HEK293 (cell line): ENCODE measurements at regions not wholly inside any gene's neighbourhood (a gene's known extent, or its start where the extent isn't known, plus 50 kb on each side); places are given as distances from the start of the nearest gene placed in this dataset.

Source experiments
- CTCF ChIA-PET: fragments of 350-600 bp; formaldehyde crosslinking; extraction: SDS; loops from one replicate; lab custom pipeline; 2021; ENCODE audit warnings: antibody characterized with exemption; lab: Yijun Ruan, JAX
- POLR2A ChIA-PET: fragments of 300-600 bp; formaldehyde crosslinking; extraction: SDS; loops from one replicate; lab custom pipeline; 2020; ENCODE audit warnings: antibody characterized with exemption, inconsistent platforms; lab: Yijun Ruan, JAX
- H3K27ac ChIP-seq: fragments of 200-500 bp; sonication (Bioruptor generic); 2 replicates; pipeline ENCODE4 v1.5.1; 2014; ENCODE audit warnings: low read depth, low read length, control low read depth, inconsistent platforms; ENCODE audit errors: extremely low read depth
- H3K36me3 ChIP-seq, 2 experiments: fragments of 200-500 bp in 1 of 2; sonication (Bioruptor generic) in 1 of 2; 1 replicate in 1 of 2; 2 replicates in 1 of 2; pipeline ENCODE4 v1.5.1; 2014 to 2017; ENCODE audit warnings: inconsistent platforms in 2 of 2, low read length in 2 of 2; ENCODE audit not compliant: control insufficient read depth in 2 of 2, insufficient read depth in 1 of 2
- H3K4me1 ChIP-seq: fragments of 200-500 bp; sonication (Bioruptor generic); 2 replicates; pipeline ENCODE4 v1.5.1; 2014; ENCODE audit warnings: mild to moderate bottlenecking, low read length, inconsistent platforms; ENCODE audit not compliant: control insufficient read depth, insufficient read depth
- H3K4me3 ChIP-seq: 2 replicates; pipeline ENCODE4 v1.5.1; 2011; ENCODE audit warnings: low read depth, mild to moderate bottlenecking, control low read depth, low read length, moderate library complexity
- H3K9me3 ChIP-seq: fragments of 200-500 bp; sonication (Bioruptor generic); 2 replicates; pipeline ENCODE4 v1.5.1; 2014; ENCODE audit warnings: low read depth, low read length, inconsistent platforms; ENCODE audit not compliant: control insufficient read depth, insufficient read depth
- HOXA7 ChIP-seq: sonication (generic); formaldehyde crosslinking; IDR thresholded peaks from 2 replicates; pipeline ENCODE4 v1.8.1; 2022; ENCODE audit warnings: missing genetic modification reagents, borderline replicate concordance
- OVOL3 ChIP-seq: fragments of 450-650 bp; formaldehyde crosslinking; IDR thresholded peaks from 2 replicates; pipeline ENCODE4 v1.5.1; 2016; ENCODE audit warnings: missing biosample characterization, missing genetic modification characterization
- SCRT1 ChIP-seq: fragments of 450-650 bp; formaldehyde crosslinking; IDR thresholded peaks from 2 replicates; pipeline ENCODE4 v1.5.1; 2016; ENCODE audit warnings: missing biosample characterization, missing genetic modification characterization, borderline replicate concordance
- SETDB1 ChIP-seq: IDR thresholded peaks from one replicate; pipeline ENCODE4 v1.6.1; 2017; ENCODE audit warnings: mild to moderate bottlenecking, low read length, moderate library complexity, mixed read lengths; ENCODE audit not compliant: insufficient read length
- TRIM28 ChIP-seq: IDR thresholded peaks from 2 replicates; pipeline ENCODE4 v1.6.1; 2011; ENCODE audit warnings: low read length, control low read depth, borderline replicate concordance
- ZBTB8A ChIP-seq: fragments of 450-650 bp; formaldehyde crosslinking; IDR thresholded peaks from 2 replicates; pipeline ENCODE4 v1.5.1; 2016; ENCODE audit warnings: missing biosample characterization, missing genetic modification characterization
- ZNF174 ChIP-seq: fragments of 450-650 bp; formaldehyde crosslinking; IDR thresholded peaks from 2 replicates; pipeline ENCODE4 v1.5.0; 2017; ENCODE audit warnings: missing biosample characterization, mild to moderate bottlenecking, missing genetic modification characterization
- ZNF23 ChIP-seq: fragments of 450-650 bp; formaldehyde crosslinking; IDR thresholded peaks from 2 replicates; pipeline ENCODE4 v1.5.1; 2016; ENCODE audit warnings: missing biosample characterization, missing genetic modification characterization, borderline replicate concordance
- ZNF335 ChIP-seq: fragments of 450-650 bp; formaldehyde crosslinking; conservative IDR thresholded peaks from 2 replicates; pipeline ENCODE4 v1.5.1; 2016; ENCODE audit warnings: missing biosample characterization, missing genetic modification characterization
- ZNF350 ChIP-seq: fragments of 450-650 bp; formaldehyde crosslinking; IDR thresholded peaks from 2 replicates; pipeline ENCODE4 v1.5.0; 2017; ENCODE audit warnings: missing biosample characterization, mild to moderate bottlenecking, missing genetic modification characterization
- ZNF366 ChIP-seq: fragments of 450-650 bp; formaldehyde crosslinking; conservative IDR thresholded peaks from 2 replicates; pipeline ENCODE4 v1.5.1; 2016; ENCODE audit warnings: missing biosample characterization, missing genetic modification characterization
- ZNF521 ChIP-seq: fragments of 450-650 bp; formaldehyde crosslinking; IDR thresholded peaks from 2 replicates; pipeline ENCODE4 v1.5.1; 2017; ENCODE audit warnings: missing biosample characterization, mild to moderate bottlenecking, missing genetic modification characterization
- ZNF544 ChIP-seq: fragments of 450-650 bp; formaldehyde crosslinking; IDR thresholded peaks from 2 replicates; pipeline ENCODE4 v1.5.0; 2017; ENCODE audit warnings: missing biosample characterization, missing genetic modification characterization
- ZNF555 ChIP-seq: fragments of 450-650 bp; formaldehyde crosslinking; conservative IDR thresholded peaks from 2 replicates; pipeline ENCODE4 v1.5.1; 2017; ENCODE audit warnings: missing biosample characterization, mild to moderate bottlenecking, missing genetic modification characterization, inconsistent platforms
- ZNF654 ChIP-seq: fragments of 450-650 bp; formaldehyde crosslinking; IDR thresholded peaks from 2 replicates; pipeline ENCODE4 v1.5.1; 2016; ENCODE audit warnings: low read depth, missing biosample characterization, missing genetic modification characterization
- ZNF660 ChIP-seq: fragments of 450-650 bp; IDR thresholded peaks from 2 replicates; pipeline ENCODE4 v1.5.1; 2018; ENCODE audit warnings: missing biosample characterization, mild to moderate bottlenecking, missing genetic modification characterization
- ZNF701 ChIP-seq: fragments of 450-650 bp; formaldehyde crosslinking; IDR thresholded peaks from 2 replicates; pipeline ENCODE4 v1.5.1; 2016; ENCODE audit warnings: missing biosample characterization, missing genetic modification characterization
- ZSCAN16 ChIP-seq: fragments of 450-650 bp; formaldehyde crosslinking; IDR thresholded peaks from 2 replicates; pipeline ENCODE4 v1.5.1; 2016; ENCODE audit warnings: missing biosample characterization, missing genetic modification characterization
- ZXDB ChIP-seq: fragments of 450-650 bp; formaldehyde crosslinking; IDR thresholded peaks from 2 replicates; pipeline ENCODE4 v1.5.1; 2016; ENCODE audit warnings: missing biosample characterization, missing genetic modification characterization
- TF ChIP-seq, protein P1 (sequence below): fragments of 450-650 bp; IDR thresholded peaks from 2 replicates; pipeline ENCODE4 v1.5.1; 2018; ENCODE audit warnings: missing biosample characterization, missing genetic modification characterization
- TF ChIP-seq, protein P2 (sequence below): fragments of 450-650 bp; formaldehyde crosslinking; IDR thresholded peaks from 2 replicates; pipeline ENCODE4 v1.5.1; 2017; ENCODE audit warnings: missing biosample characterization, missing genetic modification characterization
- TF ChIP-seq, protein P3 (sequence below): fragments of 450-650 bp; formaldehyde crosslinking; IDR thresholded peaks from 2 replicates; pipeline ENCODE4 v1.5.1; 2016; ENCODE audit warnings: missing biosample characterization, missing genetic modification characterization
- TF ChIP-seq, protein P4 (sequence below): fragments of 450-650 bp; formaldehyde crosslinking; IDR thresholded peaks from 2 replicates; pipeline ENCODE4 v1.5.1; 2016; ENCODE audit warnings: missing biosample characterization, missing genetic modification characterization
- TF ChIP-seq, protein P5 (sequence below): fragments of 450-650 bp; formaldehyde crosslinking; IDR thresholded peaks from 2 replicates; pipeline ENCODE4 v1.5.0; 2017; ENCODE audit warnings: missing biosample characterization, missing genetic modification characterization, borderline replicate concordance
- TF ChIP-seq, protein P6 (sequence below): fragments of 450-650 bp; formaldehyde crosslinking; IDR thresholded peaks from 2 replicates; pipeline ENCODE4 v1.5.1; 2016; ENCODE audit warnings: missing biosample characterization, missing genetic modification characterization

DNA sequence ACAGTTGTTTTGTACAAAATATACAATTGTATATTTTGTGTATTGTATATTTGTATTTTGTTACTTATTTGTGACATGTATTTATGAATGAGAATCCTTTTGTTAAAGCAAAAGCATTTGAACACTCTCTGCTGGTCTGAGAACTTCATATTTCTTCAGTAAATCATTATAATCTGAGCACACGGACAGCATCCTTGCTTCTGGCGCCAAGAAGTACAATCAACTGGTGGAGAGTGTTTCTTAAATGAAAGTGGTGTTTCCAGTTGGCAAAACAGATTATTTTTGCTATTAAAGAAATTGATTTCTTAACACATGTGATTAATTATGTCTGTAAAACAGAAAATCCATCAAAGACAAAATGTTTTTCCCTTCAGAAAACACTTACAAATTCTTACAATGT is 95.1 kb upstream of the COPS8 start:
- Histone ChIP-seq H3K4me3 (no peak overlapping the region), H3K4me1 (no peaks in the 10 kb centered on the region; the same call in 1 of the 2 replicates), H3K36me3 (no peaks in the 10 kb centered on the region), H3K9me3 (no peaks in the 10 kb centered on the region), H3K27ac (no peak overlapping the region)
- ChIA-PET CTCF (no interaction called here), POLR2A (no interaction called here)
- TF ChIP-seq ZNF701, result no peak
- no peak for TF ChIP-seq TRIM28
- TF ChIP-seq ZXDB, result no peak
- TF ChIP-seq, protein P1, sequence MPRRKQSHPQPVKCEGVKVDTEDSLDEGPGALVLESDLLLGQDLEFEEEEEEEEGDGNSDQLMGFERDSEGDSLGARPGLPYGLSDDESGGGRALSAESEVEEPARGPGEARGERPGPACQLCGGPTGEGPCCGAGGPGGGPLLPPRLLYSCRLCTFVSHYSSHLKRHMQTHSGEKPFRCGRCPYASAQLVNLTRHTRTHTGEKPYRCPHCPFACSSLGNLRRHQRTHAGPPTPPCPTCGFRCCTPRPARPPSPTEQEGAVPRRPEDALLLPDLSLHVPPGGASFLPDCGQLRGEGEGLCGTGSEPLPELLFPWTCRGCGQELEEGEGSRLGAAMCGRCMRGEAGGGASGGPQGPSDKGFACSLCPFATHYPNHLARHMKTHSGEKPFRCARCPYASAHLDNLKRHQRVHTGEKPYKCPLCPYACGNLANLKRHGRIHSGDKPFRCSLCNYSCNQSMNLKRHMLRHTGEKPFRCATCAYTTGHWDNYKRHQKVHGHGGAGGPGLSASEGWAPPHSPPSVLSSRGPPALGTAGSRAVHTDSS (tag by site-specific recombination), result no peak
- TF ChIP-seq, protein P2, sequence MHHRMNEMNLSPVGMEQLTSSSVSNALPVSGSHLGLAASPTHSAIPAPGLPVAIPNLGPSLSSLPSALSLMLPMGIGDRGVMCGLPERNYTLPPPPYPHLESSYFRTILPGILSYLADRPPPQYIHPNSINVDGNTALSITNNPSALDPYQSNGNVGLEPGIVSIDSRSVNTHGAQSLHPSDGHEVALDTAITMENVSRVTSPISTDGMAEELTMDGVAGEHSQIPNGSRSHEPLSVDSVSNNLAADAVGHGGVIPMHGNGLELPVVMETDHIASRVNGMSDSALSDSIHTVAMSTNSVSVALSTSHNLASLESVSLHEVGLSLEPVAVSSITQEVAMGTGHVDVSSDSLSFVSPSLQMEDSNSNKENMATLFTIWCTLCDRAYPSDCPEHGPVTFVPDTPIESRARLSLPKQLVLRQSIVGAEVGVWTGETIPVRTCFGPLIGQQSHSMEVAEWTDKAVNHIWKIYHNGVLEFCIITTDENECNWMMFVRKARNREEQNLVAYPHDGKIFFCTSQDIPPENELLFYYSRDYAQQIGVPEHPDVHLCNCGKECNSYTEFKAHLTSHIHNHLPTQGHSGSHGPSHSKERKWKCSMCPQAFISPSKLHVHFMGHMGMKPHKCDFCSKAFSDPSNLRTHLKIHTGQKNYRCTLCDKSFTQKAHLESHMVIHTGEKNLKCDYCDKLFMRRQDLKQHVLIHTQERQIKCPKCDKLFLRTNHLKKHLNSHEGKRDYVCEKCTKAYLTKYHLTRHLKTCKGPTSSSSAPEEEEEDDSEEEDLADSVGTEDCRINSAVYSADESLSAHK (tag by site-specific recombination), result no peak
- no peak for TF ChIP-seq ZNF654 (tag by site-specific recombination)
- no peak for TF ChIP-seq ZNF350
- TF ChIP-seq, protein P3, sequence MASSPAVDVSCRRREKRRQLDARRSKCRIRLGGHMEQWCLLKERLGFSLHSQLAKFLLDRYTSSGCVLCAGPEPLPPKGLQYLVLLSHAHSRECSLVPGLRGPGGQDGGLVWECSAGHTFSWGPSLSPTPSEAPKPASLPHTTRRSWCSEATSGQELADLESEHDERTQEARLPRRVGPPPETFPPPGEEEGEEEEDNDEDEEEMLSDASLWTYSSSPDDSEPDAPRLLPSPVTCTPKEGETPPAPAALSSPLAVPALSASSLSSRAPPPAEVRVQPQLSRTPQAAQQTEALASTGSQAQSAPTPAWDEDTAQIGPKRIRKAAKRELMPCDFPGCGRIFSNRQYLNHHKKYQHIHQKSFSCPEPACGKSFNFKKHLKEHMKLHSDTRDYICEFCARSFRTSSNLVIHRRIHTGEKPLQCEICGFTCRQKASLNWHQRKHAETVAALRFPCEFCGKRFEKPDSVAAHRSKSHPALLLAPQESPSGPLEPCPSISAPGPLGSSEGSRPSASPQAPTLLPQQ (tag by site-specific recombination), result no peak
- TF ChIP-seq ZNF335 (tag by site-specific recombination), result no peak
- TF ChIP-seq, protein P4, sequence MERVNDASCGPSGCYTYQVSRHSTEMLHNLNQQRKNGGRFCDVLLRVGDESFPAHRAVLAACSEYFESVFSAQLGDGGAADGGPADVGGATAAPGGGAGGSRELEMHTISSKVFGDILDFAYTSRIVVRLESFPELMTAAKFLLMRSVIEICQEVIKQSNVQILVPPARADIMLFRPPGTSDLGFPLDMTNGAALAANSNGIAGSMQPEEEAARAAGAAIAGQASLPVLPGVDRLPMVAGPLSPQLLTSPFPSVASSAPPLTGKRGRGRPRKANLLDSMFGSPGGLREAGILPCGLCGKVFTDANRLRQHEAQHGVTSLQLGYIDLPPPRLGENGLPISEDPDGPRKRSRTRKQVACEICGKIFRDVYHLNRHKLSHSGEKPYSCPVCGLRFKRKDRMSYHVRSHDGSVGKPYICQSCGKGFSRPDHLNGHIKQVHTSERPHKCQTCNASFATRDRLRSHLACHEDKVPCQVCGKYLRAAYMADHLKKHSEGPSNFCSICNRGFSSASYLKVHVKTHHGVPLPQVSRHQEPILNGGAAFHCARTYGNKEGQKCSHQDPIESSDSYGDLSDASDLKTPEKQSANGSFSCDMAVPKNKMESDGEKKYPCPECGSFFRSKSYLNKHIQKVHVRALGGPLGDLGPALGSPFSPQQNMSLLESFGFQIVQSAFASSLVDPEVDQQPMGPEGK (tag by site-specific recombination), result no peak
- no peak for TF ChIP-seq SCRT1 (tag by site-specific recombination)
- TF ChIP-seq, protein P5, sequence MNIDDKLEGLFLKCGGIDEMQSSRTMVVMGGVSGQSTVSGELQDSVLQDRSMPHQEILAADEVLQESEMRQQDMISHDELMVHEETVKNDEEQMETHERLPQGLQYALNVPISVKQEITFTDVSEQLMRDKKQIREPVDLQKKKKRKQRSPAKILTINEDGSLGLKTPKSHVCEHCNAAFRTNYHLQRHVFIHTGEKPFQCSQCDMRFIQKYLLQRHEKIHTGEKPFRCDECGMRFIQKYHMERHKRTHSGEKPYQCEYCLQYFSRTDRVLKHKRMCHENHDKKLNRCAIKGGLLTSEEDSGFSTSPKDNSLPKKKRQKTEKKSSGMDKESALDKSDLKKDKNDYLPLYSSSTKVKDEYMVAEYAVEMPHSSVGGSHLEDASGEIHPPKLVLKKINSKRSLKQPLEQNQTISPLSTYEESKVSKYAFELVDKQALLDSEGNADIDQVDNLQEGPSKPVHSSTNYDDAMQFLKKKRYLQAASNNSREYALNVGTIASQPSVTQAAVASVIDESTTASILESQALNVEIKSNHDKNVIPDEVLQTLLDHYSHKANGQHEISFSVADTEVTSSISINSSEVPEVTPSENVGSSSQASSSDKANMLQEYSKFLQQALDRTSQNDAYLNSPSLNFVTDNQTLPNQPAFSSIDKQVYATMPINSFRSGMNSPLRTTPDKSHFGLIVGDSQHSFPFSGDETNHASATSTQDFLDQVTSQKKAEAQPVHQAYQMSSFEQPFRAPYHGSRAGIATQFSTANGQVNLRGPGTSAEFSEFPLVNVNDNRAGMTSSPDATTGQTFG (tag by site-specific recombination), result no peak
- TF ChIP-seq OVOL3 (tag by site-specific recombination), result no peak

DNA sequence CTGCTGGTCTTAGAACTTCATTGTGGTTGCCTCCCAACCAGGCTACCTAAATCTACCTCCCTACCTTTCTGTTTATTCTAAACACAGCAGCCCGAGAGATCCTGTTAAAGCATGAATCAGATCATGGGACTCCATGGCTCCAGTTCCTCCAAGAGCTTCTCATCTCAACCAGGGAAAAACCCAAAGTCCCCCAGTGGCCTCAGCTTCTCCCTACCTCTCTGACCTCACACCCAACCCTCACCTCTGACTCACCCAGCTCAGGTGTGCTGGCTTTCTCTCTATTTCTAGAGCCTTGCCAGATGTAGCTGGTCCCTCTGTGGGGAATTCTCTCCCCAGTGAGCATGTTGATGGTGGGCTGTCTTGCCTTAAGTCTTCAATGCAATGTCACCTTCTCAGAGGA is 93.8 kb upstream of the COPS8 start:
- Histone ChIP-seq H3K9me3 (no peaks in the 10 kb centered on the region), H3K4me1 (peaks cover 5% of the 10 kb centered on the region; the same call in 1 of the 2 replicates), H3K27ac (no peak overlapping the region), H3K36me3 (no peaks in the 10 kb centered on the region), H3K4me3 (no peak overlapping the region)
- ChIA-PET POLR2A (no interaction called here), CTCF (interaction anchor here (0.6 kb wide), 1 partner anchor 1214 kb away, joined by 3 read pairs; no protein-coding TSS in a partner anchor)
- TF ChIP-seq, protein P6, sequence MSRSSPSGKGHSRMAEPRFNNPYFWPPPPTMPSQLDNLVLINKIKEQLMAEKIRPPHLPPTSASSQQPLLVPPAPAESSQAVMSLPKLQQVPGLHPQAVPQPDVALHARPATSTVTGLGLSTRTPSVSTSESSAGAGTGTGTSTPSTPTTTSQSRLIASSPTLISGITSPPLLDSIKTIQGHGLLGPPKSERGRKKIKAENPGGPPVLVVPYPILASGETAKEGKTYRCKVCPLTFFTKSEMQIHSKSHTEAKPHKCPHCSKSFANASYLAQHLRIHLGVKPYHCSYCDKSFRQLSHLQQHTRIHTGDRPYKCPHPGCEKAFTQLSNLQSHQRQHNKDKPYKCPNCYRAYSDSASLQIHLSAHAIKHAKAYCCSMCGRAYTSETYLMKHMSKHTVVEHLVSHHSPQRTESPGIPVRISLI, result no peak
- TF ChIP-seq ZNF174 (tag by site-specific recombination) (no peak), ZNF366 (no peak), ZNF660 (tag by site-specific recombination) (no peak), ZNF521 (tag by site-specific recombination) (no peak), ZNF544 (tag by site-specific recombination) (no peak), ZSCAN16 (tag by site-specific recombination) (no peak), HOXA7 (CRISPR knock-in tag) (no peak), SETDB1 (no peak), ZNF23 (tag by site-specific recombination) (no peak), ZBTB8A (tag by site-specific recombination) (no peak), ZNF555 (no peak)
